WTC11 (cell line): ENCODE measurements at regions not wholly inside any gene's neighbourhood (a gene's known extent, or its start where the extent isn't known, plus 50 kb on each side); places are given as distances from the start of the nearest gene placed in this dataset.

Source experiments
- ATAC-seq: fragments of 200-7000 bp; cut with Tn5 transposase; 2 replicates; pipeline ENCODE4 v1.10.0; 2021; ENCODE audit warnings: mild to moderate bottlenecking, moderate library complexity
- CTCF ChIA-PET: fragments of 300-600 bp; sonication (Branson Sonifier 250); formaldehyde crosslinking; loops from one replicate; lab custom pipeline; 2021; ENCODE audit warnings: antibody characterized with exemption; lab: Charles Lee
- POLR2A ChIA-PET: fragments of 350-600 bp; sonication (Branson Sonifier 250); formaldehyde crosslinking; loops from one replicate; lab custom pipeline; 2021; ENCODE audit warnings: antibody characterized with exemption; lab: Charles Lee
- DNase-seq: peaks from one replicate; pipeline ENCODE4 v3.0.0; 2021; ENCODE audit warnings: low spot score
- H3K27ac Mint-ChIP-seq: 2 replicates; pipeline ENCODE4 v1.8.0; 2021; ENCODE audit warnings: mixed read lengths
- H3K27me3 Mint-ChIP-seq: 2 replicates; pipeline ENCODE4 v1.8.0; 2021; ENCODE audit warnings: low read depth, mild to moderate bottlenecking, moderate library complexity, mixed read lengths
- H3K36me3 Mint-ChIP-seq: 2 replicates; pipeline ENCODE4 v1.8.0; 2021; ENCODE audit warnings: mixed read lengths
- H3K4me1 Mint-ChIP-seq: 2 replicates; pipeline ENCODE4 v1.8.0; 2022; ENCODE audit warnings: mixed read lengths
- H3K4me3 Mint-ChIP-seq: 2 replicates; pipeline ENCODE4 v1.8.0; 2021; ENCODE audit warnings: mild to moderate bottlenecking, moderate library complexity, mixed read lengths
- H3K9me3 Mint-ChIP-seq: 2 replicates; pipeline ENCODE4 v1.8.0; 2021; ENCODE audit warnings: mixed read lengths
- AFF4 ChIP-seq: sonication (generic); formaldehyde crosslinking; IDR thresholded peaks from 2 replicates; pipeline ENCODE4 v1.8.1; 2023; ENCODE audit warnings: mild to moderate bottlenecking, missing genetic modification reagents, borderline replicate concordance
- ATF6 ChIP-seq: sonication (generic); formaldehyde crosslinking; IDR thresholded peaks from 2 replicates; pipeline ENCODE4 v1.8.1; 2023; ENCODE audit warnings: mild to moderate bottlenecking, missing genetic modification reagents
- CBFB ChIP-seq: sonication (generic); formaldehyde crosslinking; IDR thresholded peaks from 2 replicates; pipeline ENCODE4 v1.8.1; 2022; ENCODE audit warnings: mild to moderate bottlenecking, low read depth, missing genetic modification reagents
- E2F4 ChIP-seq: sonication (generic); formaldehyde crosslinking; IDR thresholded peaks from 2 replicates; pipeline ENCODE4 v1.8.1; 2022; ENCODE audit warnings: low read depth, mild to moderate bottlenecking, moderate library complexity, missing genetic modification reagents, borderline replicate concordance
- ELF4 ChIP-seq: sonication (generic); formaldehyde crosslinking; IDR thresholded peaks from 2 replicates; pipeline ENCODE4 v1.8.1; 2022; ENCODE audit warnings: low read depth, mild to moderate bottlenecking, moderate library complexity, missing genetic modification reagents
- FOXJ3 ChIP-seq: sonication (generic); formaldehyde crosslinking; IDR thresholded peaks from 2 replicates; pipeline ENCODE4 v1.9.0; 2021; ENCODE audit warnings: missing genetic modification reagents, mild to moderate bottlenecking, borderline replicate concordance
- HMGA2 ChIP-seq: fragments of 250-450 bp; sonication (Bioruptor Pico); IDR thresholded peaks from 2 replicates; pipeline ENCODE4 v1.4.0; 2021; ENCODE audit warnings: mild to moderate bottlenecking, moderate library complexity
- MAX ChIP-seq: sonication (generic); formaldehyde crosslinking; IDR thresholded peaks from 2 replicates; pipeline ENCODE4 v1.8.0; 2022; ENCODE audit warnings: mild to moderate bottlenecking, missing genetic modification reagents
- MYBL2 ChIP-seq: sonication (generic); formaldehyde crosslinking; IDR thresholded peaks from 2 replicates; pipeline ENCODE4 v1.8.1; 2023; ENCODE audit warnings: mild to moderate bottlenecking, moderate library complexity, missing genetic modification reagents
- NR1H2 ChIP-seq: sonication (generic); formaldehyde crosslinking; IDR thresholded peaks from 2 replicates; pipeline ENCODE4 v1.9.0; 2021; ENCODE audit warnings: mild to moderate bottlenecking, moderate library complexity, missing genetic modification reagents
- OVOL2 ChIP-seq: fragments of 250-450 bp; sonication (Bioruptor Pico); IDR thresholded peaks from 2 replicates; pipeline ENCODE4 v1.9.0; 2021; ENCODE audit warnings: mild to moderate bottlenecking, borderline replicate concordance
- RORB ChIP-seq: fragments of 250-450 bp; sonication (Bioruptor Pico); IDR thresholded peaks from 2 replicates; pipeline ENCODE4 v1.9.0; 2021; ENCODE audit warnings: mild to moderate bottlenecking
- SMAD4 ChIP-seq: sonication (generic); formaldehyde crosslinking; IDR thresholded peaks from 2 replicates; pipeline ENCODE4 v1.8.0; 2022; ENCODE audit warnings: mild to moderate bottlenecking, missing genetic modification reagents
- SP1 ChIP-seq: sonication (generic); formaldehyde crosslinking; conservative IDR thresholded peaks from 2 replicates; pipeline ENCODE4 v1.8.1; 2022; ENCODE audit warnings: missing genetic modification reagents
- TEAD1 ChIP-seq: sonication (generic); formaldehyde crosslinking; IDR thresholded peaks from 2 replicates; pipeline ENCODE4 v1.8.0; 2022; ENCODE audit warnings: mild to moderate bottlenecking, missing genetic modification reagents
- TP53 ChIP-seq: sonication (generic); formaldehyde crosslinking; IDR thresholded peaks from 2 replicates; pipeline ENCODE4 v1.8.1; 2023; ENCODE audit warnings: mild to moderate bottlenecking, missing genetic modification reagents
- ZNF121 ChIP-seq: sonication (generic); formaldehyde crosslinking; IDR thresholded peaks from 2 replicates; pipeline ENCODE4 v1.8.0; 2023; ENCODE audit warnings: missing genetic modification reagents
- ZNF219 ChIP-seq: sonication (generic); formaldehyde crosslinking; IDR thresholded peaks from 2 replicates; pipeline ENCODE4 v1.8.0; 2023; ENCODE audit warnings: missing genetic modification reagents, mild to moderate bottlenecking, borderline replicate concordance
- ZNF232 ChIP-seq: sonication (generic); formaldehyde crosslinking; IDR thresholded peaks from 2 replicates; pipeline ENCODE4 v1.8.0; 2022; ENCODE audit warnings: mild to moderate bottlenecking, missing genetic modification reagents
- ZNF317 ChIP-seq: sonication (generic); formaldehyde crosslinking; IDR thresholded peaks from 2 replicates; pipeline ENCODE4 v1.8.1; 2023; ENCODE audit warnings: low read depth, mild to moderate bottlenecking, moderate library complexity, missing genetic modification reagents, borderline replicate concordance
- ZNF423 ChIP-seq: fragments of 250-450 bp; sonication (Bioruptor Pico); IDR thresholded peaks from 2 replicates; pipeline ENCODE4 v2.1.2; 2022; ENCODE audit warnings: mild to moderate bottlenecking, moderate library complexity
- TF ChIP-seq, protein P1 (sequence below): fragments of 250-450 bp; sonication (Bioruptor Pico); IDR thresholded peaks from 2 replicates; pipeline ENCODE4 v1.9.0; 2021; ENCODE audit warnings: mild to moderate bottlenecking
- TF ChIP-seq, protein P2 (sequence below): sonication (generic); formaldehyde crosslinking; IDR thresholded peaks from 2 replicates; pipeline ENCODE4 v1.8.0; 2022; ENCODE audit warnings: missing genetic modification reagents
- TF ChIP-seq, protein P3 (sequence below): sonication (generic); formaldehyde crosslinking; IDR thresholded peaks from 2 replicates; pipeline ENCODE4 v1.8.1; 2022; ENCODE audit warnings: mild to moderate bottlenecking, moderate library complexity, missing genetic modification reagents

DNA sequence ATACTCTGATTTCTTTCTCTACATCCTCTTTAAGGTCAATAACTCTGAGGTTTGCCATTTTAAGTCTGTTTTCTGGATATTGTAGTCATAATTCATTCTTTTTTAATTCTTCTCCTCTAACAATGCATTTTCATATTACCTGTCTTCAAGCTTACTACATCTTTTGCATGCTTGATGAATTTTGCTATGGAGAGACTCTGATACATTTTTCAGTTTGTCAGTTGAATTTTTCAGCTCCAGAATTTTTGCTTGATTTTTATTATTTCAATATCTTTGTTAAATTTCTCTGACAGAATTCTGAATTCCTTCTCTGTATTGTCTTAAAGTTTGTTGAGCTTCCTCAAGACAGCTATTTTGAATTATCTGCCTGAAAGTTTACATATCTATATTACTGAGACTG, 159.8 kb upstream of the ST8SIA4 start (continued):
- no peak for TF ChIP-seq ATF6
- no peak for TF ChIP-seq SP1 (CRISPR knock-in tag)
- TF ChIP-seq ELF4 (CRISPR knock-in tag) = no peak
- no peak for TF ChIP-seq ZNF423 (CRISPR knock-in tag)
- no peak for TF ChIP-seq TP53 (CRISPR knock-in tag)
- no peak for TF ChIP-seq MAX (CRISPR knock-in tag)
- TF ChIP-seq ZNF219 = no peak
- TF ChIP-seq SMAD4 = no peak
- TF ChIP-seq NR1H2 = no peak
- no peak for TF ChIP-seq RORB (CRISPR knock-in tag)
- TF ChIP-seq ZNF232 (CRISPR knock-in tag) = no peak
- TF ChIP-seq, protein P1, sequence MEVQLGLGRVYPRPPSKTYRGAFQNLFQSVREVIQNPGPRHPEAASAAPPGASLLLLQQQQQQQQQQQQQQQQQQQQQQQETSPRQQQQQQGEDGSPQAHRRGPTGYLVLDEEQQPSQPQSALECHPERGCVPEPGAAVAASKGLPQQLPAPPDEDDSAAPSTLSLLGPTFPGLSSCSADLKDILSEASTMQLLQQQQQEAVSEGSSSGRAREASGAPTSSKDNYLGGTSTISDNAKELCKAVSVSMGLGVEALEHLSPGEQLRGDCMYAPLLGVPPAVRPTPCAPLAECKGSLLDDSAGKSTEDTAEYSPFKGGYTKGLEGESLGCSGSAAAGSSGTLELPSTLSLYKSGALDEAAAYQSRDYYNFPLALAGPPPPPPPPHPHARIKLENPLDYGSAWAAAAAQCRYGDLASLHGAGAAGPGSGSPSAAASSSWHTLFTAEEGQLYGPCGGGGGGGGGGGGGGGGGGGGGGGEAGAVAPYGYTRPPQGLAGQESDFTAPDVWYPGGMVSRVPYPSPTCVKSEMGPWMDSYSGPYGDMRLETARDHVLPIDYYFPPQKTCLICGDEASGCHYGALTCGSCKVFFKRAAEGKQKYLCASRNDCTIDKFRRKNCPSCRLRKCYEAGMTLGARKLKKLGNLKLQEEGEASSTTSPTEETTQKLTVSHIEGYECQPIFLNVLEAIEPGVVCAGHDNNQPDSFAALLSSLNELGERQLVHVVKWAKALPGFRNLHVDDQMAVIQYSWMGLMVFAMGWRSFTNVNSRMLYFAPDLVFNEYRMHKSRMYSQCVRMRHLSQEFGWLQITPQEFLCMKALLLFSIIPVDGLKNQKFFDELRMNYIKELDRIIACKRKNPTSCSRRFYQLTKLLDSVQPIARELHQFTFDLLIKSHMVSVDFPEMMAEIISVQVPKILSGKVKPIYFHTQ (CRISPR knock-in tag) = no peak
- no peak for TF ChIP-seq E2F4 (CRISPR knock-in tag)
- TF ChIP-seq, protein P2, sequence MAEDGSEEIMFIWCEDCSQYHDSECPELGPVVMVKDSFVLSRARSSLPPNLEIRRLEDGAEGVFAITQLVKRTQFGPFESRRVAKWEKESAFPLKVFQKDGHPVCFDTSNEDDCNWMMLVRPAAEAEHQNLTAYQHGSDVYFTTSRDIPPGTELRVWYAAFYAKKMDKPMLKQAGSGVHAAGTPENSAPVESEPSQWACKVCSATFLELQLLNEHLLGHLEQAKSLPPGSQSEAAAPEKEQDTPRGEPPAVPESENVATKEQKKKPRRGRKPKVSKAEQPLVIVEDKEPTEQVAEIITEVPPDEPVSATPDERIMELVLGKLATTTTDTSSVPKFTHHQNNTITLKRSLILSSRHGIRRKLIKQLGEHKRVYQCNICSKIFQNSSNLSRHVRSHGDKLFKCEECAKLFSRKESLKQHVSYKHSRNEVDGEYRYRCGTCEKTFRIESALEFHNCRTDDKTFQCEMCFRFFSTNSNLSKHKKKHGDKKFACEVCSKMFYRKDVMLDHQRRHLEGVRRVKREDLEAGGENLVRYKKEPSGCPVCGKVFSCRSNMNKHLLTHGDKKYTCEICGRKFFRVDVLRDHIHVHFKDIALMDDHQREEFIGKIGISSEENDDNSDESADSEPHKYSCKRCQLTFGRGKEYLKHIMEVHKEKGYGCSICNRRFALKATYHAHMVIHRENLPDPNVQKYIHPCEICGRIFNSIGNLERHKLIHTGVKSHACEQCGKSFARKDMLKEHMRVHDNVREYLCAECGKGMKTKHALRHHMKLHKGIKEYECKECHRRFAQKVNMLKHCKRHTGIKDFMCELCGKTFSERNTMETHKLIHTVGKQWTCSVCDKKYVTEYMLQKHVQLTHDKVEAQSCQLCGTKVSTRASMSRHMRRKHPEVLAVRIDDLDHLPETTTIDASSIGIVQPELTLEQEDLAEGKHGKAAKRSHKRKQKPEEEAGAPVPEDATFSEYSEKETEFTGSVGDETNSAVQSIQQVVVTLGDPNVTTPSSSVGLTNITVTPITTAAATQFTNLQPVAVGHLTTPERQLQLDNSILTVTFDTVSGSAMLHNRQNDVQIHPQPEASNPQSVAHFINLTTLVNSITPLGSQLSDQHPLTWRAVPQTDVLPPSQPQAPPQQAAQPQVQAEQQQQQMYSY (CRISPR knock-in tag) = no peak
- no peak for TF ChIP-seq OVOL2 (CRISPR knock-in tag)

- Mint-ChIP-seq H3K4me1 (no peaks in the 10 kb centered on the region), H3K9me3 (no peaks in the 10 kb centered on the region), H3K27me3 (no peaks in the 10 kb centered on the region), H3K4me3 (no peak overlapping the region), H3K36me3 (no peaks in the 10 kb centered on the region), H3K27ac (no peak overlapping the region)
- ChIA-PET POLR2A (no interaction called here), CTCF (no interaction called here)
- DNase-seq = no peak
- ATAC-seq = no peak
- TF ChIP-seq HMGA2 (CRISPR knock-in tag) (no peak), ZNF121 (CRISPR knock-in tag) (no peak), TEAD1 (CRISPR knock-in tag) (no peak), CBFB (no peak), ZNF317 (CRISPR knock-in tag) (no peak), AFF4 (CRISPR knock-in tag) (no peak), FOXJ3 (CRISPR knock-in tag) (no peak), MYBL2 (CRISPR knock-in tag) (no peak)
- TF ChIP-seq, protein P3, sequence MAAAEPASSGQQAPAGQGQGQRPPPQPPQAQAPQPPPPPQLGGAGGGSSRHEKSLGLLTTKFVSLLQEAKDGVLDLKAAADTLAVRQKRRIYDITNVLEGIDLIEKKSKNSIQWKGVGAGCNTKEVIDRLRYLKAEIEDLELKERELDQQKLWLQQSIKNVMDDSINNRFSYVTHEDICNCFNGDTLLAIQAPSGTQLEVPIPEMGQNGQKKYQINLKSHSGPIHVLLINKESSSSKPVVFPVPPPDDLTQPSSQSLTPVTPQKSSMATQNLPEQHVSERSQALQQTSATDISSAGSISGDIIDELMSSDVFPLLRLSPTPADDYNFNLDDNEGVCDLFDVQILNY (CRISPR knock-in tag) = no peak
Observed at GRCh38 chr5:101047181-101047580, 144.1 kb upstream of the ST8SIA4 start.
